Esophagus squamous epithelium (tissue), 5 donors: ENCODE measurements at regions not wholly inside any gene's neighbourhood (a gene's known extent, or its start where the extent isn't known, plus 50 kb on each side); places are given as distances from the start of the nearest gene placed in this dataset.
"Not testable (repeated sequence)": the region's sequence is repeated elsewhere in the genome, so short reads cannot be mapped to it uniquely, and the experiment has no call there.

Experiments used
- DNase-seq: peaks from one replicate; lab custom pipeline; 2025; lab: John Stamatoyannopoulos, UW
- H3K27ac ChIP-seq, 4 donors: fragments of 200-600 bp; sonication (generic); one replicate each; pipeline ENCODE4 v1.5.1; 2016 to 2019; ENCODE audit warnings: mild to moderate bottlenecking in 1 of 4
- H3K27me3 ChIP-seq, 4 donors: fragments of 200-600 bp; sonication (generic); 1 replicate in 3 of 4; 2 replicates in 1 of 4; pipeline versions ENCODE4 v1.5.1 to v1.6.0; 2017 to 2021; ENCODE audit warnings: antibody characterized with exemption in 1 of 4
- H3K36me3 ChIP-seq, 3 donors: fragments of 200-600 bp; sonication (generic); one replicate each; pipeline ENCODE4 v1.5.1; 2016 to 2019
- H3K4me1 ChIP-seq, 3 donors: fragments of 200-600 bp; sonication (generic); one replicate each; pipeline ENCODE4 v1.5.1; 2017 to 2019
- H3K4me3 ChIP-seq, 4 donors: fragments of 200-600 bp; sonication (generic); 1 replicate in 3 of 4; 2 replicates in 1 of 4; pipeline ENCODE4 v1.5.1; 2016 to 2019; ENCODE audit warnings: mild to moderate bottlenecking in 2 of 4, moderate library complexity in 1 of 4
- H3K9me3 ChIP-seq, 3 donors: fragments of 200-600 bp; sonication (generic); one replicate each; pipeline ENCODE4 v1.5.1; 2016 to 2019
- POLR2A ChIP-seq, 4 donors: fragments of 450-650 bp; IDR thresholded peaks; one replicate each; pipeline ENCODE4 v1.6.1; 2017; ENCODE audit warnings: antibody characterized with exemption in 4 of 4, mild to moderate bottlenecking in 4 of 4, moderate library complexity in 3 of 4
- WGBS, 2 donors: methylation state at CpG; one replicate each; pipeline ENCODE4 v1.1.5; 2018; 5-methylcytosine and 5-hydroxymethylcytosine counted together
- intact Hi-C: fragments of 100-400 bp; cut with DNase I; formaldehyde crosslinking; loops from one replicate; pipeline ENCODE4 v1.15.0; 2022
- TF ChIP-seq, protein P1 (sequence below), 6 experiments: fragments of 450-650 bp in 4 of 6; fragments of 200-600 bp in 2 of 6; sonication (generic) in 2 of 6; IDR thresholded peaks; one replicate each; pipeline ENCODE4 v1.5.1; 2016 to 2019; ENCODE audit warnings: antibody characterized with exemption in 6 of 6, mild to moderate bottlenecking in 4 of 6, moderate library complexity in 4 of 6
- donor health status: DM: yes; HTN: yes; CAD: no.

DNA sequence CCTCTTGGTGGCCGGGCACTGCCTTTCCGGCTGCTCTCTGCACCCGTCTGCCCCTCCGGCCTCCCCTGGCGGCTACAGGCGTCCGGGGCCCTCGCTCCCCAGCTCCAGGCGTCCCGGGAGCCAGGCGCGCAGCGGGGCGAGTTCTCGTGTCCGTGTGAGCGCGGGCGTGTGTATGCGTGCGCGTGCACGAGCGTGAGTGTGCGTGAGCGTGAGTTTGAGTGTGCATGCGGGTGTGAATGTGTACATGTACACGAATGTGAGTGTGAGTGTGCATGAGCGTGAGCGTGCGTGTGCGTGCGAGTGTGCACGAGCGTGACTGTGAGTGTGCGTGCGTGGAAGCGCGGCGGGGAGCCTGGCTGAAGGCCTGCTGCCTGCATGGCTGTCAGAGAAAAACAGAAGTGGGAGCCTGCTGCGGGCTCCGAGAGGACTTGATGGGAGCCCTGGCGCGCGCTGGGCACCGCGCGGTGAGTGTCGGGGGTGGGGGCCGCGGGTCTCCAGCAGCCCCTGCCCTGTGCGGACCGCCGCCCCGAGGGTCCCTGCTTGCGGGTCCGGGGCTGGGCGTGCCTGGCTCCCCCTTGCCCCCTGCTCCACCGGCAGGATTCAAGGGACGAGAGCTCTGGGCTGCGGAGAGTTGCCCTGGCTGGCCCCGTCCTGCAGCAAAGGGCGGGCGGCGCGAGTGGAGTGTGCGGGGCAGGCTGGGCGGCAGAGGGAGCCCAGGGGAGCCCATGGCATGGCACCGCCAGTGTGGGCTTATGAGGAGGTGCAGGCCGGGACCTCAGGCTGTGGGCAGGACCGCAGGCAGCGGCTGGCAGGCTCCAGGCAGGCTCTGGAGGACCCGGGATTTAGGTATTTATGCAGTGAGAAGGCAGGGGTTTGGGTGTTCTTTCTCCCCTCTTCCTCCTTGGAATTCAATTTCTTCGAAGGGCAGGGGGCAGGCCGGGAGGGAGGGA, 75.8 kb upstream of the EN2 start:
- 2 to 10% methylated on average over 11 to 21 of the region's 75 CpGs for WGBS, 2 donors
- Histone ChIP-seq H3K27ac (no peak overlapping the region), H3K36me3 (no peaks in the 10 kb centered on the region), H3K4me3 (peak overlapping the region in 3 of 4 donors; percentile 20 to 54 (median 28)), H3K4me1 (peaks cover 13 to 39% (median 16%) of the 10 kb centered on the region in 3 donors), H3K9me3 (no peaks in the 10 kb centered on the region), H3K27me3 (peaks cover 19 to 100% (median 47%) of the 10 kb centered on the region in 4 donors)
- intact Hi-C loops = no loop called here
- no peak for DNase-seq
- TF ChIP-seq, protein P1, sequence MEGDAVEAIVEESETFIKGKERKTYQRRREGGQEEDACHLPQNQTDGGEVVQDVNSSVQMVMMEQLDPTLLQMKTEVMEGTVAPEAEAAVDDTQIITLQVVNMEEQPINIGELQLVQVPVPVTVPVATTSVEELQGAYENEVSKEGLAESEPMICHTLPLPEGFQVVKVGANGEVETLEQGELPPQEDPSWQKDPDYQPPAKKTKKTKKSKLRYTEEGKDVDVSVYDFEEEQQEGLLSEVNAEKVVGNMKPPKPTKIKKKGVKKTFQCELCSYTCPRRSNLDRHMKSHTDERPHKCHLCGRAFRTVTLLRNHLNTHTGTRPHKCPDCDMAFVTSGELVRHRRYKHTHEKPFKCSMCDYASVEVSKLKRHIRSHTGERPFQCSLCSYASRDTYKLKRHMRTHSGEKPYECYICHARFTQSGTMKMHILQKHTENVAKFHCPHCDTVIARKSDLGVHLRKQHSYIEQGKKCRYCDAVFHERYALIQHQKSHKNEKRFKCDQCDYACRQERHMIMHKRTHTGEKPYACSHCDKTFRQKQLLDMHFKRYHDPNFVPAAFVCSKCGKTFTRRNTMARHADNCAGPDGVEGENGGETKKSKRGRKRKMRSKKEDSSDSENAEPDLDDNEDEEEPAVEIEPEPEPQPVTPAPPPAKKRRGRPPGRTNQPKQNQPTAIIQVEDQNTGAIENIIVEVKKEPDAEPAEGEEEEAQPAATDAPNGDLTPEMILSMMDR (IDR thresholded peaks at IDR 0.05) = no peak
- no peak for TF ChIP-seq POLR2A (IDR thresholded peaks at IDR 0.05)

DNA sequence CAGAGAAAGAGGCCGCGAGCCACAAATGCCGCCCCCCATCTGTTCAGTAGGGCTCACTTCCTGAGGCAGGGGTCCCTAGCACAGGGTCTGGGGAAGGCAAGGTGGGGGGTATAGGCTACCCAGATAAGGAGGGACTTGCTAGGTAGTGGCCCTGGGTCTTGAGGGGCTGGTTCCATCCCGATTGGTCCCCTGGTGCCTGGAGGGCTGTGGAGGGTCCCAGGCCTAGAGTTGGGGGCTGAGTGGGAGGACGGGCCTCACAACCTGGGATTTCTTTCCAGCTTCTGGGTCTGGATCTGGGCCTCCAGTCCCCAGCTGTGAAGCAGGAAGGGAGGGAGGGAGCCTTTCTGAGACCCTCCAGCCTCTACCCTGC, 75.1 kb upstream of the EN2 start:
- no peaks in the 10 kb centered on the region for H3K9me3 ChIP-seq
- intact Hi-C loops = no loop called here
- no peaks in the 10 kb centered on the region for H3K36me3 ChIP-seq
- H3K27me3 ChIP-seq = peaks cover 19 to 100% (median 45%) of the 10 kb centered on the region in 4 donors
- TF ChIP-seq, protein P1 (IDR thresholded peaks at IDR 0.05) = no peak
- no peak for TF ChIP-seq POLR2A (IDR thresholded peaks at IDR 0.05)
- no peak overlapping the region for H3K4me3 ChIP-seq
- H3K27ac ChIP-seq = no peak overlapping the region
- DNase-seq = no peak
- 31% methylated on average over 3 of the region's 5 CpGs; no CpG with 5 or more reads in 1 of the 2 donors for WGBS, 2 donors
- H3K4me1 ChIP-seq = peaks cover 13 to 33% (median 14%) of the 10 kb centered on the region in 3 donors

DNA sequence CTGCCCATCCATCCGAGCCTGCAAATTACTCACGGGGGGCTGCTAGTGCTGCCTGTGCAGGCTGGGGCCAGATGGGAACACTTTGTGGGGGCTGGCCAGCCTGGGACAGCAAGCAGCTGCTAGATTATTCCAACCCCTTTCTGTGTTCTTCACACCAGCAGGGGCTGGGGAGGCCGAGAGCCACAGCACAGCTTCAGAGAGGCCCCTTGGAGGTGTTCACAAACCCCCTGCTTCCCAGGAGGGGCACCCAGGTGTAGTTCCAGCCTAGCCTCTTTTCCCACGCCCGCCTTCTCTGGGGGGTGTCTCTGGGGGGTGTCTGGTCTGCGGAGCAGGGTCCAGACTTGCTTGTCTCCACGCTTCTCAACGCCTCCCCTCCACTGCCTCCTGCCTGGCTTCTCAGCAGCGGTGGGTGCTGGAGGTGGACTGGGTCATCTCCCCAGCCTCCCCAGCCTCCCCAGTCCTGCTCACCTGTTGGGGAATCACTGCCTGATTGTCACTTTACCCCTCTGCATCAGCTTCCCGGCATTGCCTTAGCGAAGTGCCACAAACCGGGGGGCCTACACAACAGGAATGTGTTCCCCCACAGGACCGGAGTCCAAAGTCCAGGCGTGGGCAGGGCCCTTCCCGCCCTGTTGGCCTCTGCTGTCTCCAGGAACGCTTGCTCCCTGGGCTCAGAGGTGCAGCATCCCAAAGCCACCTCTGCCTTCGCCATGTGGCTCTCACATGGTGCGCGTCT, 74.0 kb upstream of the EN2 start:
- H3K4me1 ChIP-seq = peaks cover 10 to 26% (median 13%) of the 10 kb centered on the region in 3 donors
- no peak overlapping the region for H3K4me3 ChIP-seq
- intact Hi-C loops = no loop called here
- H3K27ac ChIP-seq = no peak overlapping the region
- 54 to 76% methylated on average over 5 to 7 of the region's 19 CpGs for WGBS, 2 donors
- H3K9me3 ChIP-seq = no peaks in the 10 kb centered on the region
- H3K36me3 ChIP-seq = no peaks in the 10 kb centered on the region
- DNase-seq = no peak
- TF ChIP-seq, protein P1 (IDR thresholded peaks at IDR 0.05) = no peak
- no peak for TF ChIP-seq POLR2A (IDR thresholded peaks at IDR 0.05)
- peaks cover 19 to 100% (median 38%) of the 10 kb centered on the region in 4 donors for H3K27me3 ChIP-seq

DNA sequence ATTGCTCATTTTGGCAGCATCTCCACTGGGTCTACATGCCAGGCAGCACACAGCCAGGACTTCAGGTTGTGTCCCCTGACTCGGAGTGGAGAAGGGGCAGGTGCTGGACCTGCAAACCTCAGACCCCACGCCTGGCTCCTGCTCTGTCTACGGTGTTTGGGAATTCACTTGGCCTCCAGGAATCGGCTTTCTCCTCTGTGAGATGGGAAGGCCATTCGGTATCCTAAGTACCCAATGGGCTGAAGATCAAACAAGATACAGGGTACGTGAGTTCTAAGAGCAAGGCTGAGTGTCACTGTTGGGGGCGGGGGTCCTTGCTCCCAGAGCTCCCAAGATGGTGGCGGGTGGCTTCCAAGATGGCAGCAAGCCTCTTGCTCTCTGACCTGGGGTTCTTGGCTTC, 73.2 kb upstream of the EN2 start:
- WGBS, 2 donors = 87% methylated on average over 3 of the region's 8 CpGs; no CpG with 5 or more reads in 1 of the 2 donors
- no peaks in the 10 kb centered on the region for H3K36me3 ChIP-seq
- no peak overlapping the region for H3K4me3 ChIP-seq
- no peaks in the 10 kb centered on the region for H3K9me3 ChIP-seq
- no peak for DNase-seq
- H3K27ac ChIP-seq = no peak overlapping the region
- peaks cover 13 to 100% (median 31%) of the 10 kb centered on the region in 4 donors for H3K27me3 ChIP-seq
- intact Hi-C loops = no loop called here
- peaks cover 10 to 26% (median 13%) of the 10 kb centered on the region in 3 donors for H3K4me1 ChIP-seq
- TF ChIP-seq, protein P1 (IDR thresholded peaks at IDR 0.05) = no peak
- TF ChIP-seq POLR2A (IDR thresholded peaks at IDR 0.05) = no peak

DNA sequence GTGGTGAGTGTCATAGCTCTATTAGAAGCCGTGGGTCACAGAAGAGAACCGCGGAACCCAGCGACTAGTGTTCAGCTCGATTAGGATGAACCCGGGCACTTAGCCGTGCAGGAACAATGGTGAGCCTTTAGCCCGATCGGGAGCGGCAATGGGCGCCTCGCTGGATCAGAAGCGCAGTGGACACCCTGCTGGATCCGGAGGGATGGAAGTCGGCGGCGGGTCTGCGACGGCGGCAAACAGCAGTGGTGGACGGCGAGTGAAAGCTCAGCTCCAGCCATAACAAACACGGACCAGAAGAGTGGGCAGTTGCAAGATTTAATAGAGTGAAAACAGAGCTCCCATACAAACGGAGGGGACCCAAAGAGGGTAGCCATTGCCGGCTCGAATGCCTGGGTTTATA, 72.7 kb upstream of the EN2 start:
- WGBS, 2 donors = 86 to 89% methylated on average over 13 to 26 of the region's 26 CpGs
- intact Hi-C loops, DNase-seq, H3K27ac ChIP-seq, H3K36me3 ChIP-seq, H3K4me3 ChIP-seq, H3K9me3 ChIP-seq: not testable (repeated sequence)
- H3K4me1 ChIP-seq = peaks cover 9 to 25% (median 13%) of the 10 kb centered on the region in 3 donors
- peaks cover 10 to 100% (median 27%) of the 10 kb centered on the region in 4 donors for H3K27me3 ChIP-seq
